Ecto neural progenitor cell (in vitro differentiated cells): ENCODE measurements at regions not wholly inside any gene's neighbourhood (a gene's known extent, or its start where the extent isn't known, plus 50 kb on each side); places are given as distances from the start of the nearest gene placed in this dataset.
A peak's percentile ranks its signal among the peaks of the same experiment; 100 is the strongest.
"Not testable (repeated sequence)": the region's sequence is repeated elsewhere in the genome, so short reads cannot be mapped to it uniquely, and the experiment has no call there.

Source experiments
- DNase-seq: peaks from one replicate; pipeline ENCODE4 v3.0.0-alpha.2; 2018; ENCODE audit warnings: low spot score

GRCh38 chr16:8453359-8453758, 137.0 kb downstream of the TMEM114 start:
- no peak for DNase-seq

GRCh38 chr16:8452941-8453340, 137.4 kb downstream of the TMEM114 start:
- no peak for DNase-seq

- DNase-seq = no peak
Measured at GRCh38 chr16:8436931-8437330, 153.4 kb downstream of the TMEM114 start.

- no peak for DNase-seq
Measured at GRCh38 chr16:8431783-8432182, 158.5 kb downstream of the TMEM114 start.

- DNase-seq = no peak
Measured at GRCh38 chr16:8430401-8430800, 159.9 kb downstream of the TMEM114 start.

GRCh38 chr16:8426569-8426968, 163.7 kb downstream of the TMEM114 start:
- no peak for DNase-seq

- no peak for DNase-seq
Measured at GRCh38 chr16:8417145-8417544, 173.2 kb downstream of the TMEM114 start.

GRCh38 chr16:8408855-8409567, 181.3 kb downstream of the TMEM114 start:
- DNase-seq = no peak

GRCh38 chr16:8407351-8407750, 183.0 kb downstream of the TMEM114 start:
- DNase-seq = no peak

- DNase-seq = no peak
Measured at GRCh38 chr16:8403978-8404749, 186.1 kb downstream of the TMEM114 start.

- no peak for DNase-seq
Measured at GRCh38 chr16:8402981-8403843, 187.1 kb downstream of the TMEM114 start.

- not testable (repeated sequence) for DNase-seq
Measured at GRCh38 chr16:8400683-8401082, 189.6 kb downstream of the TMEM114 start.

GRCh38 chr16:8398548-8398947, 191.8 kb downstream of the TMEM114 start:
- DNase-seq = no peak

- no peak for DNase-seq
Measured at GRCh38 chr16:8397223-8397622, 193.1 kb downstream of the TMEM114 start.

GRCh38 chr16:8396463-8396862, 193.8 kb downstream of the TMEM114 start:
- DNase-seq = no peak

GRCh38 chr16:8391257-8391656, 199.1 kb downstream of the TMEM114 start:
- DNase-seq = no peak

GRCh38 chr16:8388684-8389083, 201.6 kb downstream of the TMEM114 start:
- DNase-seq = no peak

- DNase-seq = no peak
Measured at GRCh38 chr16:8381814-8382213, 208.5 kb downstream of the TMEM114 start.

- peak; percentile 68 for DNase-seq
Measured at GRCh38 chr16:8380311-8380710, 210.0 kb downstream of the TMEM114 start.

GRCh38 chr16:8377864-8378263, 212.4 kb downstream of the TMEM114 start:
- no peak for DNase-seq

GRCh38 chr16:8376858-8377257, 213.5 kb downstream of the TMEM114 start:
- no peak for DNase-seq

- no peak for DNase-seq
Measured at GRCh38 chr16:8376430-8376829, 213.9 kb downstream of the TMEM114 start.

- DNase-seq = no peak
Measured at GRCh38 chr16:8375232-8375587, 215.1 kb downstream of the TMEM114 start.
